Activated CD8-positive, alpha-beta T cell treated with anti-CD3 and anti-CD28 coated beads for 36 hours (primary cell): ENCODE measurements at regions not wholly inside any gene's neighbourhood (a gene's known extent, or its start where the extent isn't known, plus 50 kb on each side); places are given as distances from the start of the nearest gene placed in this dataset.

Experiments
- ATAC-seq: fragments of 200-7000 bp; cut with Tn5 transposase; one replicate; pipeline ENCODE4 v1.10.0; 2021; ENCODE audit warnings: mild to moderate bottlenecking, moderate library complexity
- CTCF ChIA-PET: fragments of 350-600 bp; sonication (Branson Sonifier 250); formaldehyde crosslinking; loops from one replicate; lab custom pipeline; 2021; ENCODE audit warnings: antibody characterized with exemption; lab: Charles Lee
- POLR2A ChIA-PET: fragments of 350-600 bp; sonication (Branson Sonifier 250); formaldehyde crosslinking; loops from one replicate; lab custom pipeline; 2021; ENCODE audit warnings: antibody characterized with exemption; lab: Charles Lee
- DNase-seq: peaks from one replicate; pipeline ENCODE4 v3.0.0-alpha.2; 2020
- H3K27ac Mint-ChIP-seq: one replicate; pipeline ENCODE4 v1.8.0; 2021; ENCODE audit warnings: mild to moderate bottlenecking, mixed read lengths
- H3K27me3 Mint-ChIP-seq: one replicate; pipeline ENCODE4 v1.8.0; 2021; ENCODE audit warnings: mixed read lengths
- H3K36me3 Mint-ChIP-seq: one replicate; pipeline ENCODE4 v1.8.0; 2021; ENCODE audit warnings: low read depth, mixed read lengths
- H3K4me1 Mint-ChIP-seq: one replicate; pipeline ENCODE4 v1.8.0; 2021; ENCODE audit warnings: low read depth, mixed read lengths
- H3K4me3 Mint-ChIP-seq: one replicate; pipeline ENCODE4 v1.8.0; 2021; ENCODE audit warnings: mild to moderate bottlenecking, moderate library complexity, mixed read lengths
- H3K9me3 Mint-ChIP-seq: one replicate; pipeline ENCODE4 v1.8.0; 2021; ENCODE audit warnings: mixed read lengths
- CTCF ChIP-seq: fragments of 200-600 bp; IDR thresholded peaks from one replicate; pipeline ENCODE4 v1.8.0; 2022; ENCODE audit warnings: antibody characterized with exemption, mild to moderate bottlenecking
- intact Hi-C: fragments of 100-400 bp; cut with micrococcal nuclease; formaldehyde crosslinking; loops from one replicate; pipeline ENCODE4 v1.10.0; 2022

- no peak for TF ChIP-seq CTCF
- ChIA-PET CTCF (no interaction called here), POLR2A (no interaction called here)
- intact Hi-C loops = no loop called here
- no peak for ATAC-seq
- Mint-ChIP-seq H3K27ac (no peak overlapping the region), H3K4me3 (no peak overlapping the region), H3K4me1 (no peaks in the 10 kb centered on the region), H3K36me3 (no peaks in the 10 kb centered on the region), H3K9me3 (peaks cover 4% of the 10 kb centered on the region), H3K27me3 (no peaks in the 10 kb centered on the region)
- no peak for DNase-seq
These were observed 345.2 kb downstream of the VGLL3 start for GRCh38 chr3:86645756-86646155.

GRCh38 chr3:86634361-86634760, 356.6 kb downstream of the VGLL3 start:
- POLR2A ChIA-PET = no interaction called here
- H3K4me3 Mint-ChIP-seq = no peak overlapping the region
- peaks cover 5% of the 10 kb centered on the region for H3K9me3 Mint-ChIP-seq
- H3K4me1 Mint-ChIP-seq = no peaks in the 10 kb centered on the region
- TF ChIP-seq CTCF = no peak
- CTCF ChIA-PET = no interaction called here
- intact Hi-C loops = no loop called here
- no peak overlapping the region for H3K27ac Mint-ChIP-seq
- H3K36me3 Mint-ChIP-seq = no peaks in the 10 kb centered on the region
- no peaks in the 10 kb centered on the region for H3K27me3 Mint-ChIP-seq
- no peak for ATAC-seq
- DNase-seq = no peak

GRCh38 chr3:86629511-86629910, 361.4 kb downstream of the VGLL3 start:
- H3K36me3 Mint-ChIP-seq = no peaks in the 10 kb centered on the region
- intact Hi-C loops = no loop called here
- DNase-seq (no peak), ATAC-seq (no peak)
- CTCF ChIA-PET = no interaction called here
- no peaks in the 10 kb centered on the region for H3K27me3 Mint-ChIP-seq
- no peaks in the 10 kb centered on the region for H3K9me3 Mint-ChIP-seq
- H3K4me1 Mint-ChIP-seq = no peaks in the 10 kb centered on the region
- no peak overlapping the region for H3K4me3 Mint-ChIP-seq
- H3K27ac Mint-ChIP-seq = no peak overlapping the region
- POLR2A ChIA-PET = no interaction called here
- no peak for TF ChIP-seq CTCF

- CTCF ChIA-PET = no interaction called here
- H3K9me3 Mint-ChIP-seq = peaks cover 3% of the 10 kb centered on the region
These were observed 366.8 kb downstream of the VGLL3 start for GRCh38 chr3:86624192-86624591.

GRCh38 chr3:86618706-86619105, 372.2 kb downstream of the VGLL3 start:
- ATAC-seq = no peak
- peaks cover 9% of the 10 kb centered on the region for H3K9me3 Mint-ChIP-seq
- ChIA-PET CTCF (no interaction called here), POLR2A (no interaction called here)
- no peak for DNase-seq
- no peaks in the 10 kb centered on the region for H3K4me1 Mint-ChIP-seq
- intact Hi-C loops = no loop called here
- no peak overlapping the region for H3K27ac Mint-ChIP-seq
- H3K36me3 Mint-ChIP-seq = no peaks in the 10 kb centered on the region
- no peak overlapping the region for H3K4me3 Mint-ChIP-seq
- no peak for TF ChIP-seq CTCF
- H3K27me3 Mint-ChIP-seq = no peaks in the 10 kb centered on the region

More at GRCh38 chr3:86624192-86624591, 366.8 kb downstream of the VGLL3 start:
- Mint-ChIP-seq H3K36me3 (no peaks in the 10 kb centered on the region), H3K27me3 (no peaks in the 10 kb centered on the region), H3K4me3 (no peak overlapping the region), H3K4me1 (no peaks in the 10 kb centered on the region), H3K27ac (no peak overlapping the region)
- no peak for DNase-seq
- intact Hi-C loops = no loop called here
- TF ChIP-seq CTCF = no peak
- POLR2A ChIA-PET = no interaction called here
- no peak for ATAC-seq
